ENCODE measurements at regions not wholly inside any gene's neighbourhood (a gene's known extent, or its start where the extent isn't known, plus 50 kb on each side); places are given as distances from the start of the nearest gene placed in this dataset.

- no TSS peak for BruUV-seq (replicated peaks)
- CTCF ChIA-PET (ENCODE audit: unreplicated experiment): no interaction called here
- TF ChIP-seq EZH2phosphoT487 (IDR thresholded peaks at IDR 0.05; ENCODE audit: borderline replicate concordance, low read depth, low read length): no peak
- TF ChIP-seq, protein P1, sequence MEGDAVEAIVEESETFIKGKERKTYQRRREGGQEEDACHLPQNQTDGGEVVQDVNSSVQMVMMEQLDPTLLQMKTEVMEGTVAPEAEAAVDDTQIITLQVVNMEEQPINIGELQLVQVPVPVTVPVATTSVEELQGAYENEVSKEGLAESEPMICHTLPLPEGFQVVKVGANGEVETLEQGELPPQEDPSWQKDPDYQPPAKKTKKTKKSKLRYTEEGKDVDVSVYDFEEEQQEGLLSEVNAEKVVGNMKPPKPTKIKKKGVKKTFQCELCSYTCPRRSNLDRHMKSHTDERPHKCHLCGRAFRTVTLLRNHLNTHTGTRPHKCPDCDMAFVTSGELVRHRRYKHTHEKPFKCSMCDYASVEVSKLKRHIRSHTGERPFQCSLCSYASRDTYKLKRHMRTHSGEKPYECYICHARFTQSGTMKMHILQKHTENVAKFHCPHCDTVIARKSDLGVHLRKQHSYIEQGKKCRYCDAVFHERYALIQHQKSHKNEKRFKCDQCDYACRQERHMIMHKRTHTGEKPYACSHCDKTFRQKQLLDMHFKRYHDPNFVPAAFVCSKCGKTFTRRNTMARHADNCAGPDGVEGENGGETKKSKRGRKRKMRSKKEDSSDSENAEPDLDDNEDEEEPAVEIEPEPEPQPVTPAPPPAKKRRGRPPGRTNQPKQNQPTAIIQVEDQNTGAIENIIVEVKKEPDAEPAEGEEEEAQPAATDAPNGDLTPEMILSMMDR (conservative IDR thresholded peaks at IDR 0.05; ENCODE audit: low read length): no peak
Observed at GRCh38 chr11:39458481-39458880, 2001.0 kb downstream of the LRRC4C start.

DNA sequence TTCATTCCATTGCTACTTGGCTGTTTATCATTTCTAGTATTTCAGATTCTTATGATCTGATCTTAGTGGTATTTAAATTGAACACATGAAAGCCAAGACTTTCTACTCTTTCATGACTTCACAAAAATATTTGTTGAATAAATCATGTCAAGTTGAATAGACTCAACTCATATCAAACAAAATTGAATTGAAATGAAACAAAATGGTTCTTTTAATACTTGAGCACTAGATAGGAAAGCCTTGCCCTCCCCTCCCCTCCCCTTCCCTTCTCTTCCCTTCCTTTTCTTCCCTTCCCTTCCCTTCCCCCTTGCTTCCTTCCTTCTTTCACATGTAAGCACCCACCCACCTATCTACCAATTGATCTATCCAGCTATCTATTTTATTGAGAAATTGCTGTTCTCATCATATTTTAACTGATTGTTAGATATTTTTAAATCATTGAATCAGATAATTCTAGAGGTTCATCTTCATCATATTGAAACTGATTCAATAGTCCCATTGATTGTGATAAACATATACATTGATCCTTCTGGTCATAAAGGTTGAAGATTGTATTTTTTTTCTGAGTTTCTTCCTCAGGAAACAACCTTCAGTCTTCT is 2015.9 kb downstream of the LRRC4C start:
- ChIA-PET POLR2A (no interaction called here), CTCF (ENCODE audit: unreplicated experiment) (no interaction called here)
- no peaks in the 10 kb centered on the region for H4K20me1 ChIP-seq (ENCODE audit: insufficient read depth, low read length)
- no peak overlapping the region for H3K4me2 ChIP-seq (ENCODE audit: low read length)
- no peak for DNase-seq (ENCODE audit: low spot score)
- no peak for TF ChIP-seq EZH2phosphoT487 (IDR thresholded peaks at IDR 0.05; ENCODE audit: borderline replicate concordance, low read depth, low read length)
- TF ChIP-seq, protein P1 (conservative IDR thresholded peaks at IDR 0.05; ENCODE audit: low read length): no peak
- H3K9me2 ChIP-seq (ENCODE audit: insufficient read depth, low read length): no peaks in the 10 kb centered on the region
- BruUV-seq (replicated peaks): no TSS peak
- H3K4me3 ChIP-seq (ENCODE audit: low read depth, low read length, poor library complexity, severe bottlenecking): no peak overlapping the region
- H3K4me1 ChIP-seq (ENCODE audit: insufficient read depth, low read length, poor library complexity, severe bottlenecking): no peaks in the 10 kb centered on the region
- no peaks in the 10 kb centered on the region for H3K9me3 ChIP-seq (ENCODE audit: low read length)
- no peak overlapping the region for H3K27ac ChIP-seq (ENCODE audit: low read depth, low read length, poor library complexity, severe bottlenecking)
- no peak overlapping the region for H2AFZ ChIP-seq (ENCODE audit: low read length)
- intact Hi-C loops (cut with micrococcal nuclease; ENCODE audit: unreplicated experiment): no loop called here
- no peaks in the 10 kb centered on the region for H3K36me3 ChIP-seq (ENCODE audit: insufficient read depth, low read length)
- H3K79me2 ChIP-seq (ENCODE audit: insufficient read depth, low read depth, low read length): no peaks in the 10 kb centered on the region

More at GRCh38 chr11:39458481-39458880, 2001.0 kb downstream of the LRRC4C start:
- Histone ChIP-seq H3K4me2 (ENCODE audit: low read length) (no peak overlapping the region), H3K4me1 (ENCODE audit: insufficient read depth, low read length, poor library complexity, severe bottlenecking) (no peaks in the 10 kb centered on the region), H3K9me3 (ENCODE audit: low read length) (no peaks in the 10 kb centered on the region), H3K79me2 (ENCODE audit: insufficient read depth, low read depth, low read length) (no peaks in the 10 kb centered on the region), H2AFZ (ENCODE audit: low read length) (no peak overlapping the region), H3K9me2 (ENCODE audit: insufficient read depth, low read length) (no peaks in the 10 kb centered on the region), H3K4me3 (ENCODE audit: low read depth, low read length, poor library complexity, severe bottlenecking) (no peak overlapping the region), H4K20me1 (ENCODE audit: insufficient read depth, low read length) (no peaks in the 10 kb centered on the region), H3K36me3 (ENCODE audit: insufficient read depth, low read length) (no peaks in the 10 kb centered on the region), H3K27ac (ENCODE audit: low read depth, low read length, poor library complexity, severe bottlenecking) (no peak overlapping the region)
- DNase-seq (ENCODE audit: low spot score): no peak
- POLR2A ChIA-PET: interaction anchor here (0.6 to 0.7 kb wide), 2 partner anchors 343 to 373 kb away, joined by 3 read pairs; no protein-coding TSS in a partner anchor
- intact Hi-C loops (cut with micrococcal nuclease; ENCODE audit: unreplicated experiment): no loop called here

DNA sequence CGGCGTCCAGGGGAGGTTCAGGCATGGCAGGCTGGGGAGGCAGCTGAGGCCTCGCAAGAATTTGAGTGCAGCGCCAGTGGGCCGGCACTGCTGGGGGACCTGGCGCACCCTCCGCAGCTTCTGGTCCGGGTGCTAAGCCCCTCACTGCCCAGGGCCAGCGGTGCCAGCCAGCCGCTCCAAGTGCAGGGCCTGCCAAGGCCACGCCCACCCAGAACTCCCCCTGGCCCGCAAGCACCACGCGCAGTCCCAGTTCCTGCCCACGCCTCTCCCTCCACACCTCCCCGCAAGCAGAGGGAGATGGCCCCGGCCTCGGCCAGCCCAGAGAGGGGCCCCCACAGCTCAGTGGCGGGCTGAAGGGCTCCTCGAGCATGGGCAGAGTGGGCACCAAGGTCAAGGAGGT is 2017.3 kb downstream of the LRRC4C start:
- no TSS peak for BruUV-seq (replicated peaks)
- Histone ChIP-seq H3K4me2 (ENCODE audit: low read length) (no peak overlapping the region), H3K4me1 (ENCODE audit: insufficient read depth, low read length, poor library complexity, severe bottlenecking) (no peaks in the 10 kb centered on the region), H3K27ac (ENCODE audit: low read depth, low read length, poor library complexity, severe bottlenecking) (no peak overlapping the region), H3K9me2 (ENCODE audit: insufficient read depth, low read length) (no peaks in the 10 kb centered on the region), H3K36me3 (ENCODE audit: insufficient read depth, low read length) (no peaks in the 10 kb centered on the region), H3K9me3 (ENCODE audit: low read length) (no peaks in the 10 kb centered on the region), H4K20me1 (ENCODE audit: insufficient read depth, low read length) (no peaks in the 10 kb centered on the region), H3K79me2 (ENCODE audit: insufficient read depth, low read depth, low read length) (no peaks in the 10 kb centered on the region), H2AFZ (ENCODE audit: low read length) (no peak overlapping the region), H3K4me3 (ENCODE audit: low read depth, low read length, poor library complexity, severe bottlenecking) (no peak overlapping the region)
- TF ChIP-seq, protein P1 (conservative IDR thresholded peaks at IDR 0.05; ENCODE audit: low read length): no peak
- TF ChIP-seq EZH2phosphoT487 (IDR thresholded peaks at IDR 0.05; ENCODE audit: borderline replicate concordance, low read depth, low read length): no peak
- ChIA-PET POLR2A (no interaction called here), CTCF (ENCODE audit: unreplicated experiment) (no interaction called here)
- DNase-seq (ENCODE audit: low spot score): no peak
- intact Hi-C loops (cut with micrococcal nuclease; ENCODE audit: unreplicated experiment): no loop called here

All from OCI-LY7 (cell line).